ENCODE measurements at regions not wholly inside any gene's neighbourhood (a gene's known extent, or its start where the extent isn't known, plus 50 kb on each side); places are given as distances from the start of the nearest gene placed in this dataset.

- no peak for DNase-seq
Observed at GRCh38 chr6:170025935-170026750, 264.7 kb downstream of the DLL1 start.

GRCh38 chr6:170025341-170025911 lies 265.5 kb downstream of the DLL1 start:
- no peak for DNase-seq

GRCh38 chr6:170024940-170025339 lies 265.9 kb downstream of the DLL1 start:
- peak; percentile 59 for DNase-seq

GRCh38 chr6:170023620-170024521 lies 267.0 kb downstream of the DLL1 start:
- no peak for DNase-seq

- DNase-seq: no peak
Observed at GRCh38 chr6:170022827-170023619, 267.9 kb downstream of the DLL1 start.

GRCh38 chr6:170022291-170022722 lies 268.6 kb downstream of the DLL1 start:
- no peak for DNase-seq

- no peak for DNase-seq
Observed at GRCh38 chr6:170021579-170021978, 269.3 kb downstream of the DLL1 start.

- no peak for DNase-seq
Observed at GRCh38 chr6:170019818-170020583, 268.6 kb downstream of the ERMARD start.

- no peak for DNase-seq
Observed at GRCh38 chr6:170018936-170019817, 267.8 kb downstream of the ERMARD start.

- no peak for DNase-seq
Observed at GRCh38 chr6:170018422-170018935, 267.1 kb downstream of the ERMARD start.

- DNase-seq: no peak
Observed at GRCh38 chr6:170017603-170018320, 266.3 kb downstream of the ERMARD start.

GRCh38 chr6:170013815-170014214 lies 262.4 kb downstream of the ERMARD start:
- no peak for DNase-seq

GRCh38 chr6:170012037-170012330 lies 260.6 kb downstream of the ERMARD start:
- DNase-seq: no peak

- no peak for DNase-seq
Observed at GRCh38 chr6:170011204-170012036, 260.0 kb downstream of the ERMARD start.

- no peak for DNase-seq
Observed at GRCh38 chr6:170010665-170011203, 259.3 kb downstream of the ERMARD start.

- no peak for DNase-seq
Observed at GRCh38 chr6:170008294-170008785, 256.9 kb downstream of the ERMARD start.

- DNase-seq: no peak
Observed at GRCh38 chr6:170007468-170008293, 256.3 kb downstream of the ERMARD start.

Data from fibroblast of upper back skin (primary cell).